Mesenchymal stem cell (in vitro differentiated cells and primary cell): ENCODE measurements at regions not wholly inside any gene's neighbourhood (a gene's known extent, or its start where the extent isn't known, plus 50 kb on each side); places are given as distances from the start of the nearest gene placed in this dataset.

Source experiments
- DNase-seq: peaks from one replicate; pipeline ENCODE4 v3.0.0-alpha.2; 2013
- H2AFZ ChIP-seq: one replicate; pipeline ENCODE4 v1.6.1; 2013; ENCODE audit warnings: low read depth, mild to moderate bottlenecking, control low read depth, inconsistent platforms, low read length, moderate library complexity
- H2AK5ac ChIP-seq: 2 replicates; pipeline ENCODE4 v1.6.1; 2013; ENCODE audit warnings: low read length, moderate library complexity, mild to moderate bottlenecking, inconsistent platforms; ENCODE audit not compliant: severe bottlenecking
- H2BK120ac ChIP-seq: one replicate; pipeline ENCODE4 v1.6.1; 2013; ENCODE audit warnings: low read depth, mild to moderate bottlenecking, inconsistent platforms, low read length, moderate library complexity
- H2BK12ac ChIP-seq, 2 experiments: one replicate each; pipeline ENCODE4 v1.6.1; 2013; ENCODE audit warnings: inconsistent platforms in 2 of 2, low read length in 2 of 2, mild to moderate bottlenecking in 2 of 2, moderate library complexity in 2 of 2, control low read depth in 1 of 2
- H2BK15ac ChIP-seq: one replicate; pipeline ENCODE4 v1.6.1; 2013; ENCODE audit warnings: mild to moderate bottlenecking, low read depth, inconsistent platforms; ENCODE audit not compliant: poor library complexity, severe bottlenecking
- H2BK5ac ChIP-seq: 2 replicates; pipeline ENCODE4 v1.6.1; 2013; ENCODE audit warnings: low read depth, mild to moderate bottlenecking, low read length, control low read depth, inconsistent platforms; ENCODE audit not compliant: poor library complexity, severe bottlenecking
- H3K14ac ChIP-seq, 2 experiments: one replicate each; pipeline ENCODE4 v1.6.1; 2013; ENCODE audit warnings: inconsistent platforms in 2 of 2, low read length in 2 of 2, control low read depth in 1 of 2, mild to moderate bottlenecking in 1 of 2, moderate library complexity in 1 of 2
- H3K18ac ChIP-seq, 2 experiments: one replicate each; pipeline ENCODE4 v1.6.1; 2013; ENCODE audit warnings: inconsistent platforms in 2 of 2, low read length in 2 of 2, control low read depth in 1 of 2, low read depth in 1 of 2, mild to moderate bottlenecking in 1 of 2
- H3K23ac ChIP-seq, 2 experiments: one replicate each; pipeline ENCODE4 v1.6.1; 2013; ENCODE audit warnings: inconsistent platforms in 2 of 2, low read length in 2 of 2, mild to moderate bottlenecking in 2 of 2, moderate library complexity in 2 of 2, control low read depth in 1 of 2
- H3K27ac ChIP-seq: 2 replicates; pipeline ENCODE4 v1.5.1; 2013; ENCODE audit warnings: mild to moderate bottlenecking, moderate library complexity, low read length, control low read depth, inconsistent platforms; ENCODE audit not compliant: poor library complexity, severe bottlenecking
- H3K27me3 ChIP-seq, 2 experiments: 2 replicates each; pipeline versions ENCODE4 v1.6.1 to v1.7.0; 2013; ENCODE audit warnings: low read length in 2 of 2, mild to moderate bottlenecking in 2 of 2, moderate library complexity in 2 of 2, control low read depth in 1 of 2, inconsistent platforms in 1 of 2; ENCODE audit not compliant: control insufficient read depth in 1 of 2, insufficient read depth in 1 of 2
- H3K36me3 ChIP-seq, 2 experiments: 2 replicates each; pipeline versions ENCODE4 v1.6.1 to v1.7.0; 2013; ENCODE audit warnings: low read length in 2 of 2, control low read depth in 1 of 2, inconsistent platforms in 1 of 2, low read depth in 1 of 2, mild to moderate bottlenecking in 1 of 2; ENCODE audit not compliant: insufficient read depth in 2 of 2, control insufficient read depth in 1 of 2
- H3K4ac ChIP-seq, 2 experiments: one replicate each; pipeline ENCODE4 v1.6.1; 2013; ENCODE audit warnings: inconsistent platforms in 2 of 2, low read length in 2 of 2, mild to moderate bottlenecking in 2 of 2, moderate library complexity in 2 of 2, control low read depth in 1 of 2, low read depth in 1 of 2
- H3K4me1 ChIP-seq: 2 replicates; pipeline ENCODE4 v1.6.1; 2013; ENCODE audit warnings: low read depth, low read length, control low read depth; ENCODE audit not compliant: control insufficient read depth, insufficient read depth
- H3K4me2 ChIP-seq: 2 replicates; pipeline ENCODE4 v1.6.1; 2013; ENCODE audit warnings: low read length, mild to moderate bottlenecking, inconsistent platforms; ENCODE audit not compliant: poor library complexity, severe bottlenecking
- H3K4me3 ChIP-seq, 2 experiments: 2 replicates each; pipeline versions ENCODE4 v1.5.1 to v1.7.0; 2013; ENCODE audit warnings: low read length in 2 of 2, mild to moderate bottlenecking in 2 of 2, control low read depth in 1 of 2, low read depth in 1 of 2; ENCODE audit not compliant: insufficient read depth in 1 of 2
- H3K79me1 ChIP-seq: replicated peaks from 2 replicates; pipeline ENCODE4 v1.6.1; 2013; ENCODE audit warnings: mild to moderate bottlenecking, control low read depth, low read length, inconsistent platforms; ENCODE audit not compliant: poor library complexity, severe bottlenecking
- H3K9ac ChIP-seq: 2 replicates; pipeline ENCODE4 v1.7.0; 2013; ENCODE audit warnings: mild to moderate bottlenecking, low read length, moderate library complexity
- H3K9me3 ChIP-seq: 2 replicates; pipeline ENCODE4 v1.7.0; 2013; ENCODE audit warnings: mild to moderate bottlenecking, low read length; ENCODE audit not compliant: control insufficient read depth
- H4K8ac ChIP-seq: one replicate; pipeline ENCODE4 v1.6.1; 2013; ENCODE audit warnings: inconsistent platforms, mild to moderate bottlenecking, low read length, moderate library complexity
- H4K91ac ChIP-seq: one replicate; pipeline ENCODE4 v1.6.1; 2013; ENCODE audit warnings: mild to moderate bottlenecking, low read length, inconsistent platforms
- WGBS: methylation state at CpG from one replicate; pipeline ENCODE4 v1.1.7; 2013; ENCODE audit warnings: mixed read lengths; 5-methylcytosine and 5-hydroxymethylcytosine counted together

DNA sequence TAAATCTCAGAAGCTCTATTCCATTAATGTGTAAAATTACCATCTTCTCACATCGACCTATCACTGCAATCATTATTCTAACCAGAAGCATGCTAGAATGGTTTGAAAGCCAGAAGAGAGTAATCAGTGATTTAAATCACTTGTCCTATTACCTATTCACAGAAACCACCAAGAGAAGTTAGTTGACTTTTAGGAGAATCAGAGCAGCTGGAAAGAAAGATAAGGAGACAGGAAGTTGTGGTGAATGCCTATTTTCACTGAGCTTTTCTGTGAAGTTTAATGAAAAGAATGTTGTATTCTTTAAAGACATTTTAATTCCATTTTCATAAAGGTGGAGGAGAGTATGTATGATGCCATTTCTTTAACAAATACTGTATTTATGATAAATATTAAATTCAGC lies 352.6 kb upstream of the CRIM1 start:
- H3K18ac ChIP-seq, result no peak overlapping the region
- H3K36me3 ChIP-seq, result no peaks in the 10 kb centered on the region

DNA sequence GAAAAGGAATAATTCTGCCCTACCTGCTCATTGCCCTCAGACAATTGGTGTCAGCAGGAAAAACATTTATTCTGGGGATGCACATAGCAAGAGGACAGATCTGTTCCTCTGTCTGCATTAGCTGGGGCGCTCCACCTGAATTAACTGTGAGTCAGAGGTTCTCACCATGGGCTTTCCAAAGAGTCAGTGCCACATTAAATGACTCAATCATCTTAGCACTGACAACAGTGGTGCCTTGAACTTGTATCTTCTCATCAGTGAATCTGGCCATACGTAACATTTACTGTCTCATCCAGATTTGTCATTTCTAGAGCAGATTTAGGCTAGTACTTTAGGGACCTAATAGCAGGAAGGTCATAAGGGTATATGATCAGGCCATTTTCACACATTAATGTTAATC lies 358.1 kb upstream of the CRIM1 start:
- H3K27ac ChIP-seq, result no peak overlapping the region
- peaks cover 15% of the 10 kb centered on the region for H3K9me3 ChIP-seq
- H3K36me3 ChIP-seq, result no peaks in the 10 kb centered on the region
- H3K27me3 ChIP-seq, result no peaks in the 10 kb centered on the region
- no peaks in the 10 kb centered on the region for H3K79me1 ChIP-seq
- no peak overlapping the region for H3K4me3 ChIP-seq
- H2AK5ac ChIP-seq, result no peak overlapping the region
- H2AFZ ChIP-seq, result no peak overlapping the region
- DNase-seq, result no peak
- no peak overlapping the region for H3K9ac ChIP-seq
- H2BK12ac ChIP-seq, result no peak overlapping the region
- H2BK5ac ChIP-seq, result no peak overlapping the region
- H3K23ac ChIP-seq, result no peak overlapping the region
- H4K8ac ChIP-seq, result no peak overlapping the region
- H2BK120ac ChIP-seq, result no peak overlapping the region
- 92% methylated on average over 2 of the region's 2 CpGs for WGBS
- no peak overlapping the region for H3K4ac ChIP-seq
- H2BK15ac ChIP-seq, result no peak overlapping the region
- H4K91ac ChIP-seq, result no peak overlapping the region
- H3K4me2 ChIP-seq, result no peak overlapping the region
- H3K4me1 ChIP-seq, result no peaks in the 10 kb centered on the region
- H3K14ac ChIP-seq, result no peak overlapping the region
- H3K18ac ChIP-seq, result no peak overlapping the region

More for the DNA sequence above, 352.6 kb upstream of the CRIM1 start:
- no peak overlapping the region for H3K27ac ChIP-seq
- no peak overlapping the region for H3K14ac ChIP-seq
- H2BK120ac ChIP-seq, result no peak overlapping the region
- H3K9me3 ChIP-seq, result no peaks in the 10 kb centered on the region
- H2BK12ac ChIP-seq, result no peak overlapping the region
- DNase-seq, result no peak
- no peaks in the 10 kb centered on the region for H3K4me1 ChIP-seq
- WGBS, result 60% methylated on average over 1 of the region's 1 CpG
- no peak overlapping the region for H2AK5ac ChIP-seq
- no peak overlapping the region for H3K4me2 ChIP-seq
- no peaks in the 10 kb centered on the region for H3K79me1 ChIP-seq
- no peak overlapping the region for H2BK15ac ChIP-seq
- H3K9ac ChIP-seq, result no peak overlapping the region
- H3K4ac ChIP-seq, result no peak overlapping the region
- H3K27me3 ChIP-seq, result no peaks in the 10 kb centered on the region
- no peak overlapping the region for H3K4me3 ChIP-seq
- no peak overlapping the region for H4K8ac ChIP-seq
- no peak overlapping the region for H2AFZ ChIP-seq
- no peak overlapping the region for H4K91ac ChIP-seq
- H2BK5ac ChIP-seq, result no peak overlapping the region
- H3K23ac ChIP-seq, result no peak overlapping the region

DNA sequence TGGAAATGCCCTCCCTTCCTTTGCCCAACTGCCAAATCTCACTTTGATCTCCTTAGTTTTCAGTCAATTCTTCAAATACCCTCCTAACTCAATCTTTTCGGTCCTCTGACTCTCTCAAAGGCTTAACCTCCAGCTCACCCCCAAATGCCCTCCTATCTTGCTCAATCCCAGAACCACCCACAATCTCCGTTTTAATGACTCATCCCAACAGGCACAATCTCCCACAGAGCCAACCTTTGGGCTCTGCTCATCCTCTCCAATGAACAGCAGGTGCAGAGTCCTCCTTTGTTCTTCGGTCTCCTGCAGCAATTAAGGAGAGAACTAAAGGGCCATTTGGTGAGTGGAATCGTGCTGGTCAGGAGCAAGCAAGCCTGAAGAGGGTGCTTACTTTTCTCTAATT lies 366.1 kb upstream of the CRIM1 start:
- Histone ChIP-seq H2BK12ac (no peak overlapping the region), H3K4ac (no peak overlapping the region), H3K36me3 (no peaks in the 10 kb centered on the region), H3K4me3 (no peak overlapping the region), H3K27me3 (no peaks in the 10 kb centered on the region), H3K14ac (no peak overlapping the region), H2BK120ac (no peak overlapping the region), H4K8ac (no peak overlapping the region), H3K9me3 (peaks cover 5% of the 10 kb centered on the region), H3K18ac (no peak overlapping the region), H3K4me1 (no peaks in the 10 kb centered on the region), H3K79me1 (no peaks in the 10 kb centered on the region), H3K9ac (no peak overlapping the region), H2AK5ac (no peak overlapping the region), H3K4me2 (no peak overlapping the region), H2BK5ac (no peak overlapping the region), H2BK15ac (no peak overlapping the region), H3K27ac (no peak overlapping the region), H4K91ac (no peak overlapping the region), H3K23ac (no peak overlapping the region), H2AFZ (no peak overlapping the region)
- no peak for DNase-seq
- WGBS, result 73% methylated on average over 4 of the region's 4 CpGs

DNA sequence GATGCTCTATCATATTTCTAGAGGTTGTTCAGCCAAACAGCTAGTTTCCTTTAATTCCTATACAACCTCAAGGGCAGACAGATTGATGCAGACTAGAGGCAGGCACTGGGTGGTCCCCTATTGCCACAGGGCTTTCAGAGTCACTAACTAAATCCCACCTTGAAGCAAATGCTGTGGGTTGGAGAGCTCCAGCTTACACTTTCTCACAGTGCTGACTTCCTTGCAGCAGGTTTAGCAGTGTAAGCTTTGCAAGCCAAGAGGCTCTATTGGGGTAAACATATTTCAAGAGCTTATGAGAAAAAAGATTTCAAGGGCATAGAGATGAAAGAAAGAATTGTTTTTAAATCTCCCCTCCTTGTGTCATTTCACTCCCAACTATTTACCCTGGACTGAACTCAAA lies 366.5 kb upstream of the CRIM1 start:
- no peaks in the 10 kb centered on the region for H3K4me1 ChIP-seq
- H3K27me3 ChIP-seq, result no peaks in the 10 kb centered on the region
- H3K23ac ChIP-seq, result no peak overlapping the region
- H2BK5ac ChIP-seq, result no peak overlapping the region
- peaks cover 5% of the 10 kb centered on the region for H3K9me3 ChIP-seq
- H2BK15ac ChIP-seq, result no peak overlapping the region
- H3K36me3 ChIP-seq, result no peaks in the 10 kb centered on the region
- no peak overlapping the region for H3K14ac ChIP-seq
- H3K9ac ChIP-seq, result no peak overlapping the region
- no peak for DNase-seq
- no peak overlapping the region for H2AFZ ChIP-seq
- H3K79me1 ChIP-seq, result no peaks in the 10 kb centered on the region
- no peak overlapping the region for H3K18ac ChIP-seq
- H3K4me2 ChIP-seq, result no peak overlapping the region
- no peak overlapping the region for H2AK5ac ChIP-seq
- H3K4me3 ChIP-seq, result no peak overlapping the region
- no peak overlapping the region for H2BK12ac ChIP-seq
- H3K27ac ChIP-seq, result no peak overlapping the region
- no peak overlapping the region for H4K91ac ChIP-seq
- no peak overlapping the region for H4K8ac ChIP-seq
- no peak overlapping the region for H2BK120ac ChIP-seq
- H3K4ac ChIP-seq, result no peak overlapping the region
